Hepatocyte (in vitro differentiated cells): ENCODE measurements at regions not wholly inside any gene's neighbourhood (a gene's known extent, or its start where the extent isn't known, plus 50 kb on each side); places are given as distances from the start of the nearest gene placed in this dataset.

Source experiments
- DNase-seq: peaks from one replicate; pipeline ENCODE4 v3.0.0-alpha.2; 2016; ENCODE audit warnings: low spot score
- H2AFZ ChIP-seq: fragments of 200-600 bp; sonication (generic); 2 replicates; pipeline ENCODE4 v1.6.0; 2016; ENCODE audit warnings: antibody characterized with exemption, mild to moderate bottlenecking
- H3K27ac ChIP-seq: fragments of 200-600 bp; sonication (generic); 2 replicates; pipeline ENCODE4 v1.5.1; 2016; ENCODE audit warnings: mild to moderate bottlenecking
- H3K27me3 ChIP-seq: fragments of 200-600 bp; sonication (generic); 2 replicates; pipeline ENCODE4 v1.6.1; 2016
- H3K36me3 ChIP-seq: fragments of 200-600 bp; sonication (generic); replicated peaks from 2 replicates; pipeline ENCODE4 v1.5.1; 2016; ENCODE audit warnings: low read depth; ENCODE audit not compliant: insufficient read depth
- H3K4me1 ChIP-seq: fragments of 200-600 bp; sonication (generic); 2 replicates; pipeline ENCODE4 v1.5.1; 2016; ENCODE audit warnings: mild to moderate bottlenecking, moderate library complexity; ENCODE audit not compliant: insufficient read depth
- H3K4me2 ChIP-seq: fragments of 200-600 bp; sonication (generic); 2 replicates; pipeline ENCODE4 v1.6.0; 2016
- H3K4me3 ChIP-seq: fragments of 200-600 bp; sonication (generic); 2 replicates; pipeline ENCODE4 v1.5.1; 2016; ENCODE audit warnings: mild to moderate bottlenecking
- H3K79me2 ChIP-seq: fragments of 200-600 bp; sonication (generic); 2 replicates; pipeline ENCODE4 v1.6.0; 2017; ENCODE audit warnings: mild to moderate bottlenecking
- H3K9me2 ChIP-seq: fragments of 200-600 bp; sonication (generic); replicated peaks from 2 replicates; pipeline ENCODE4 v1.6.0; 2017; ENCODE audit warnings: mild to moderate bottlenecking; ENCODE audit not compliant: insufficient read depth
- H3K9me3 ChIP-seq: fragments of 200-600 bp; sonication (generic); 2 replicates; pipeline ENCODE4 v1.5.1; 2016; ENCODE audit warnings: low read depth, mild to moderate bottlenecking
- H4K20me1 ChIP-seq: fragments of 200-600 bp; sonication (generic); 2 replicates; pipeline ENCODE4 v1.6.0; 2016; ENCODE audit warnings: mild to moderate bottlenecking; ENCODE audit not compliant: insufficient read depth, poor library complexity, severe bottlenecking
- EZH2 ChIP-seq: fragments of 200-600 bp; sonication (generic); IDR thresholded peaks from 2 replicates; pipeline ENCODE4 v1.6.1; 2016; ENCODE audit warnings: antibody characterized with exemption, mild to moderate bottlenecking, borderline replicate concordance
- EZH2phosphoT487 ChIP-seq: fragments of 200-600 bp; sonication (generic); IDR thresholded peaks from one replicate; pipeline ENCODE4 v1.6.1; 2018; ENCODE audit warnings: antibody characterized with exemption, mild to moderate bottlenecking, low read depth, moderate library complexity; ENCODE audit not compliant: unreplicated experiment, severe bottlenecking
- WGBS: methylation state at CpG from one replicate; pipeline ENCODE4 v1.1.6; 2016; ENCODE audit warnings: low lambda C conversion rate; ENCODE audit errors: missing lambda C conversion rate; 5-methylcytosine and 5-hydroxymethylcytosine counted together
- TF ChIP-seq, protein P1 (sequence below): fragments of 200-600 bp; sonication (generic); IDR thresholded peaks from 2 replicates; pipeline ENCODE4 v1.5.1; 2016; ENCODE audit warnings: antibody characterized with exemption, mild to moderate bottlenecking; ENCODE audit not compliant: poor library complexity

DNA sequence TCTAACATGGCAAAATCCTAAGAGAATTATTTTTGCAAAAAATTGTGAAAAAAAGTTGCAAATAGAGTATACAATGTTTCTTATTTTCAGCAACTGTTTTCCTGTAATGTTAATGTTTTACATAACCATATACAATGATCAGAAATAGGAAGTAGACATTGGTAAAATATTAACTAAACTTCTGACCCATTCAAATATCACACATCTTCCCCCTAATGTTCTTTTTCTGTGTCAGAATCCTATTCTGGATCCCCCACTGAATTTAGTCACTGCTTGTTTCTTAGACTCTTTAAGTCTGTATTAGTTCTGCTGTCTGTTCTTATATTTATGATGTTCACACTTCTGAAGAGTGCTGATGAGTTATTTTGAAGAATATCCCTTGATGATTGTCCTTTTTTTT, 62.0 kb downstream of the HFE start:
- H3K4me2 ChIP-seq, result no peak overlapping the region
- no peaks in the 10 kb centered on the region for H3K36me3 ChIP-seq
- no peaks in the 10 kb centered on the region for H3K9me3 ChIP-seq
- H4K20me1 ChIP-seq, result no peaks in the 10 kb centered on the region
- TF ChIP-seq, protein P1, sequence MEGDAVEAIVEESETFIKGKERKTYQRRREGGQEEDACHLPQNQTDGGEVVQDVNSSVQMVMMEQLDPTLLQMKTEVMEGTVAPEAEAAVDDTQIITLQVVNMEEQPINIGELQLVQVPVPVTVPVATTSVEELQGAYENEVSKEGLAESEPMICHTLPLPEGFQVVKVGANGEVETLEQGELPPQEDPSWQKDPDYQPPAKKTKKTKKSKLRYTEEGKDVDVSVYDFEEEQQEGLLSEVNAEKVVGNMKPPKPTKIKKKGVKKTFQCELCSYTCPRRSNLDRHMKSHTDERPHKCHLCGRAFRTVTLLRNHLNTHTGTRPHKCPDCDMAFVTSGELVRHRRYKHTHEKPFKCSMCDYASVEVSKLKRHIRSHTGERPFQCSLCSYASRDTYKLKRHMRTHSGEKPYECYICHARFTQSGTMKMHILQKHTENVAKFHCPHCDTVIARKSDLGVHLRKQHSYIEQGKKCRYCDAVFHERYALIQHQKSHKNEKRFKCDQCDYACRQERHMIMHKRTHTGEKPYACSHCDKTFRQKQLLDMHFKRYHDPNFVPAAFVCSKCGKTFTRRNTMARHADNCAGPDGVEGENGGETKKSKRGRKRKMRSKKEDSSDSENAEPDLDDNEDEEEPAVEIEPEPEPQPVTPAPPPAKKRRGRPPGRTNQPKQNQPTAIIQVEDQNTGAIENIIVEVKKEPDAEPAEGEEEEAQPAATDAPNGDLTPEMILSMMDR, result no peak
- no peak for TF ChIP-seq EZH2
- no peak for TF ChIP-seq EZH2phosphoT487
- DNase-seq, result no peak
- no peak overlapping the region for H3K4me3 ChIP-seq
- H3K9me2 ChIP-seq, result no peaks in the 10 kb centered on the region
- no peak overlapping the region for H2AFZ ChIP-seq
- H3K27me3 ChIP-seq, result no peaks in the 10 kb centered on the region
- H3K27ac ChIP-seq, result no peak overlapping the region
- no peaks in the 10 kb centered on the region for H3K79me2 ChIP-seq
- no peaks in the 10 kb centered on the region for H3K4me1 ChIP-seq

- Histone ChIP-seq H3K79me2 (peaks cover 7% of the 10 kb centered on the region), H3K36me3 (no peaks in the 10 kb centered on the region), H3K4me1 (no peaks in the 10 kb centered on the region), H3K27me3 (no peaks in the 10 kb centered on the region), H3K4me3 (no peak overlapping the region), H3K27ac (no peak overlapping the region), H3K9me3 (no peaks in the 10 kb centered on the region), H4K20me1 (no peaks in the 10 kb centered on the region), H3K4me2 (no peak overlapping the region), H3K9me2 (no peaks in the 10 kb centered on the region), H2AFZ (no peak overlapping the region)
- WGBS, result 74% methylated on average over 6 of the region's 6 CpGs
- no peak for DNase-seq
- TF ChIP-seq EZH2phosphoT487, result no peak
- TF ChIP-seq, protein P1, result no peak
- no peak for TF ChIP-seq EZH2
These were observed 65.2 kb downstream of the HFE start for GRCh38 chr6:26152226-26153101.

DNA sequence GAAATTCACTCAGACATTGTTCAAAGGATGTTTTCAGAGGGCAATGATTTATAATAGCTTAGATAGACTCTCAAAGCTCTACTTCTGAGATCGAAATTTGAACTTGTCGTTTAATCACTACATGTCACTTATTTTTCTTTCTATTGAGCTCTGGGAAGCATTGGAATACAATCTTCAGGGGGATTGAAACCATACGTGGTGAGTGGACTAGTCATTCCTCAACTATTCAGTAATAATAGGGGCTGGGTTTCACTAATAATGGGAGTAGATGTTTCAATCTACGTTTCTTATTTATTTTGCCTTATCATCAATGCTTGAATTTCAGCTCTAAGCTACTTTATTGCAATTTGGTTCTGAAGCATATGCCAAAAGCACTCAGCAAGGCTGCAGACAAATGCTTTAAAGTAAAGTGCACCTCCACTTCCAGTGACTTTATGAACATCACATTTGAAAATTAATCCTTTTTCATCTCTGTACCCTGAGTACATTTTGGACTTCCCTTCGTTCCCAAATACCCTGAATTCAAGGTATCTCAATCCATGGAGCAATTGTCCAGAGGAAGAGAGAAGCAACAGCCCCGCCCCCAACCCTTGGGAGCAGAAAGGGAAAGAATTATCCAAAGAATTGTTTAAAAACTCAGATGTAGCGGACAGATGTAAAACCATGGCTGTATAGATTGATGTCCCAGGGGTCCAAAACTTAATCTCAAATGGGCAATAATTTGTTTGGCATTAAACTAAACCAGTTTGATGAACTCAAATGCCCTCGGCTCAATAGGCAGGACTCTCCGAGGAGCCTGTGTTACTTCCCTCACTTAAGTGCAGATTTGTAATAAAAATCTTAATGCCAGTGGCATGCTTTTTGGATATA, 68.1 kb downstream of the HFE start:
- peak; percentile 34 for DNase-seq

More for the DNA sequence above, 68.1 kb downstream of the HFE start:
- Histone ChIP-seq H3K9me3 (no peaks in the 10 kb centered on the region), H3K27me3 (no peaks in the 10 kb centered on the region), H3K27ac (peak overlapping the region; percentile 94), H3K36me3 (no peaks in the 10 kb centered on the region), H3K4me3 (peak overlapping the region; percentile 42), H2AFZ (peak overlapping the region; percentile 38), H3K9me2 (no peaks in the 10 kb centered on the region), H3K79me2 (peaks cover 22% of the 10 kb centered on the region), H4K20me1 (peaks cover 12% of the 10 kb centered on the region), H3K4me2 (peak overlapping the region; percentile 95), H3K4me1 (no peaks in the 10 kb centered on the region)
- TF ChIP-seq EZH2 (no peak), EZH2phosphoT487 (no peak)
- TF ChIP-seq, protein P1, result no peak
- 25% methylated on average over 9 of the region's 9 CpGs for WGBS
